ENCODE measurements at regions not wholly inside any gene's neighbourhood (a gene's known extent, or its start where the extent isn't known, plus 50 kb on each side); places are given as distances from the start of the nearest gene placed in this dataset.

DNA sequence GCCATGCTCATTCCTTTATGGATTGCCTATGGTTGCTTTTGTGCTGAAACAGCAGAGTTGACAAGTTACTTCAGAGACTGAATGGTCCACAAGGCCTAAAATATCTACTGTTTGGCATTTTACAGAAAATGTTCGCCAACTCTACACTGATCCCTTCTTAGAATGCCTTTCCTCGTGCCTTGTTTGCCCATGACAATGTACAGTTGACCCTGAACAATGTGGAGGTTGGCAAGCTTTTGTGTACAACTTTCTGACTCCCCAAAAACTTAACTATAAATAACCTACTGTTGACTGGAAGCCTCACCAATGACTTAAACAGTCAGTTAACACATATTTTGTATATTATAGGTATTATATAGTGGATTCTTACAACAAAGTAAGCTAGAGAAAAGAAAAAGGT is 361.4 kb downstream of the EPHA4 start:
- no peaks in the 10 kb centered on the region for H3K4me1 ChIP-seq (ENCODE audit: insufficient read depth, low read length)
- no peaks in the 10 kb centered on the region for H3K36me3 ChIP-seq (ENCODE audit: insufficient read depth, low read length)
- DNase-seq (ENCODE audit: insufficient read length, low spot score, missing footprints) = no peak
- no peak overlapping the region for H3K4me3 ChIP-seq (ENCODE audit: insufficient read depth, low read length)
- no peak overlapping the region for H3K27ac ChIP-seq (ENCODE audit: low read depth, low read length)
- H3K27me3 ChIP-seq (ENCODE audit: insufficient read depth, low read length) = no peaks in the 10 kb centered on the region
- TF ChIP-seq CTCF (IDR thresholded peaks at IDR 0.05; ENCODE audit: extremely low read depth, low read depth, low read length) = no peak
- H3K9me3 ChIP-seq (ENCODE audit: low read depth, low read length) = no peaks in the 10 kb centered on the region
- no peaks in the 10 kb centered on the region for H3K79me2 ChIP-seq (ENCODE audit: insufficient read depth, low read length)
- H3K4me2 ChIP-seq (ENCODE audit: insufficient read depth, low read length) = no peak overlapping the region
- no peak overlapping the region for H2AFZ ChIP-seq (ENCODE audit: low read length)
- H4K20me1 ChIP-seq (ENCODE audit: insufficient read depth, low read length) = no peaks in the 10 kb centered on the region

GRCh38 chr2:221211653-221212052 is 360.5 kb downstream of the EPHA4 start:
- Histone ChIP-seq H3K4me3 (ENCODE audit: insufficient read depth, low read length) (no peak overlapping the region), H3K79me2 (ENCODE audit: insufficient read depth, low read length) (no peaks in the 10 kb centered on the region), H3K36me3 (ENCODE audit: insufficient read depth, low read length) (no peaks in the 10 kb centered on the region), H3K4me1 (ENCODE audit: insufficient read depth, low read length) (no peaks in the 10 kb centered on the region), H3K9me3 (ENCODE audit: low read depth, low read length) (no peaks in the 10 kb centered on the region), H2AFZ (ENCODE audit: low read length) (no peak overlapping the region), H3K27me3 (ENCODE audit: insufficient read depth, low read length) (no peaks in the 10 kb centered on the region), H3K27ac (ENCODE audit: low read depth, low read length) (no peak overlapping the region), H3K4me2 (ENCODE audit: insufficient read depth, low read length) (no peak overlapping the region), H4K20me1 (ENCODE audit: insufficient read depth, low read length) (no peaks in the 10 kb centered on the region)
- no peak for DNase-seq (ENCODE audit: insufficient read length, low spot score, missing footprints)
- TF ChIP-seq CTCF (IDR thresholded peaks at IDR 0.05; ENCODE audit: extremely low read depth, low read depth, low read length) = no peak

- Histone ChIP-seq H2AFZ (ENCODE audit: low read length) (no peak overlapping the region), H4K20me1 (ENCODE audit: insufficient read depth, low read length) (no peaks in the 10 kb centered on the region), H3K36me3 (ENCODE audit: insufficient read depth, low read length) (no peaks in the 10 kb centered on the region), H3K27me3 (ENCODE audit: insufficient read depth, low read length) (no peaks in the 10 kb centered on the region), H3K4me2 (ENCODE audit: insufficient read depth, low read length) (no peak overlapping the region), H3K79me2 (ENCODE audit: insufficient read depth, low read length) (no peaks in the 10 kb centered on the region), H3K9me3 (ENCODE audit: low read depth, low read length) (no peaks in the 10 kb centered on the region), H3K4me3 (ENCODE audit: insufficient read depth, low read length) (no peak overlapping the region), H3K4me1 (ENCODE audit: insufficient read depth, low read length) (no peaks in the 10 kb centered on the region), H3K27ac (ENCODE audit: low read depth, low read length) (no peak overlapping the region)
- TF ChIP-seq CTCF (IDR thresholded peaks at IDR 0.05; ENCODE audit: extremely low read depth, low read depth, low read length) = no peak
- DNase-seq (ENCODE audit: insufficient read length, low spot score, missing footprints) = no peak
Observed at GRCh38 chr2:221212105-221212504, 360.0 kb downstream of the EPHA4 start.

GRCh38 chr2:221215487-221215886 is 356.6 kb downstream of the EPHA4 start:
- no peak for TF ChIP-seq CTCF (IDR thresholded peaks at IDR 0.05; ENCODE audit: extremely low read depth, low read depth, low read length)
- Histone ChIP-seq H3K9me3 (ENCODE audit: low read depth, low read length) (no peaks in the 10 kb centered on the region), H2AFZ (ENCODE audit: low read length) (no peak overlapping the region), H3K4me1 (ENCODE audit: insufficient read depth, low read length) (no peaks in the 10 kb centered on the region), H3K27me3 (ENCODE audit: insufficient read depth, low read length) (no peaks in the 10 kb centered on the region), H3K27ac (ENCODE audit: low read depth, low read length) (no peak overlapping the region), H3K36me3 (ENCODE audit: insufficient read depth, low read length) (no peaks in the 10 kb centered on the region), H3K79me2 (ENCODE audit: insufficient read depth, low read length) (no peaks in the 10 kb centered on the region), H4K20me1 (ENCODE audit: insufficient read depth, low read length) (no peaks in the 10 kb centered on the region), H3K4me2 (ENCODE audit: insufficient read depth, low read length) (no peak overlapping the region), H3K4me3 (ENCODE audit: insufficient read depth, low read length) (no peak overlapping the region)
- no peak for DNase-seq (ENCODE audit: insufficient read length, low spot score, missing footprints)
